ENCODE measurements at regions not wholly inside any gene's neighbourhood (a gene's known extent, or its start where the extent isn't known, plus 50 kb on each side); places are given as distances from the start of the nearest gene placed in this dataset.
"Not testable (repeated sequence)": the region's sequence is repeated elsewhere in the genome, so short reads cannot be mapped to it uniquely, and the experiment has no call there.

- DNase-seq, result no peak
Observed at GRCh38 chr2:88396209-88396608, 56.3 kb downstream of the FOXI3 start.

GRCh38 chr2:88377641-88377991 is 74.9 kb downstream of the FOXI3 start:
- DNase-seq, result no peak

- no peak for DNase-seq
Observed at GRCh38 chr2:88372042-88372441, 80.5 kb downstream of the FOXI3 start.

GRCh38 chr2:88365408-88365807 is 87.1 kb downstream of the FOXI3 start:
- not testable (repeated sequence) for DNase-seq

- DNase-seq, result no peak
Observed at GRCh38 chr2:88355486-88355885, 97.0 kb downstream of the FOXI3 start.

- DNase-seq, result no peak
Observed at GRCh38 chr2:88351249-88351601, 101.3 kb downstream of the FOXI3 start.

- peak; percentile 6 to 54 (median 22) for DNase-seq
Observed at GRCh38 chr2:88350331-88351248, 101.9 kb downstream of the FOXI3 start.

- DNase-seq, result no peak
Observed at GRCh38 chr2:88345842-88346241, 106.7 kb downstream of the FOXI3 start.

- DNase-seq, result no peak
Observed at GRCh38 chr2:88342749-88343148, 109.7 kb downstream of the FOXI3 start.

GRCh38 chr2:88334418-88334817 is 118.1 kb downstream of the FOXI3 start:
- no peak for DNase-seq

- DNase-seq, result no peak
Observed at GRCh38 chr2:88331239-88331638, 121.3 kb downstream of the FOXI3 start.

- DNase-seq, result no peak
Observed at GRCh38 chr2:88329815-88330603, 122.5 kb downstream of the FOXI3 start.

GRCh38 chr2:88321449-88322248 is 130.8 kb downstream of the FOXI3 start:
- no peak for DNase-seq

GRCh38 chr2:88320076-88320773 is 132.3 kb downstream of the FOXI3 start:
- DNase-seq, result no peak

- no peak for DNase-seq
Observed at GRCh38 chr2:88318956-88319330, 133.6 kb downstream of the FOXI3 start.

- DNase-seq, result no peak
Observed at GRCh38 chr2:88318071-88318955, 134.2 kb downstream of the FOXI3 start.

- no peak for DNase-seq
Observed at GRCh38 chr2:88310787-88311186, 140.6 kb downstream of the THNSL2 start.

- no peak for DNase-seq
Observed at GRCh38 chr2:88307817-88308216, 137.7 kb downstream of the THNSL2 start.

- DNase-seq, result no peak
Observed at GRCh38 chr2:88303865-88304264, 133.7 kb downstream of the THNSL2 start.

- no peak for DNase-seq
Observed at GRCh38 chr2:88296247-88296646, 126.1 kb downstream of the THNSL2 start.

- DNase-seq, result no peak
Observed at GRCh38 chr2:88283886-88284592, 113.9 kb downstream of the THNSL2 start.

Measured in stimulated activated naive CD4-positive, alpha-beta T cell (primary cell).